NCI-H446 treated with DMSO at 0.1 percent for 48 hours (cell line): ENCODE measurements at regions not wholly inside any gene's neighbourhood (a gene's known extent, or its start where the extent isn't known, plus 50 kb on each side); places are given as distances from the start of the nearest gene placed in this dataset.
"Not testable (repeated sequence)": the region's sequence is repeated elsewhere in the genome, so short reads cannot be mapped to it uniquely, and the experiment has no call there.

Experiments
- DNase-seq: peaks from one replicate; lab custom pipeline; 2025; lab: John Stamatoyannopoulos, UW

GRCh38 chr18:78283425-78283824, 696.2 kb upstream of the SALL3 start:
- DNase-seq, result not testable (repeated sequence)

GRCh38 chr18:78292618-78293380, 686.8 kb upstream of the SALL3 start:
- no peak for DNase-seq

GRCh38 chr18:78293540-78293939, 686.1 kb upstream of the SALL3 start:
- DNase-seq, result no peak

GRCh38 chr18:78293940-78294541, 685.6 kb upstream of the SALL3 start:
- no peak for DNase-seq

- no peak for DNase-seq
Measured at GRCh38 chr18:78295262-78295661, 684.4 kb upstream of the SALL3 start.

- DNase-seq, result no peak
Measured at GRCh38 chr18:78296166-78296565, 683.5 kb upstream of the SALL3 start.

GRCh38 chr18:78297048-78297447, 682.6 kb upstream of the SALL3 start:
- no peak for DNase-seq

GRCh38 chr18:78303519-78304191, 676.0 kb upstream of the SALL3 start:
- DNase-seq, result no peak

GRCh38 chr18:78304192-78305164, 675.1 kb upstream of the SALL3 start:
- DNase-seq, result no peak

- DNase-seq, result no peak
Measured at GRCh38 chr18:78305789-78306188, 673.8 kb upstream of the SALL3 start.

- no peak for DNase-seq
Measured at GRCh38 chr18:78309307-78309706, 670.3 kb upstream of the SALL3 start.

GRCh38 chr18:78309924-78310323, 669.7 kb upstream of the SALL3 start:
- no peak for DNase-seq

GRCh38 chr18:78319264-78319663, 660.4 kb upstream of the SALL3 start:
- DNase-seq, result no peak

GRCh38 chr18:78319961-78320360, 659.7 kb upstream of the SALL3 start:
- DNase-seq, result no peak

GRCh38 chr18:78321402-78321801, 658.2 kb upstream of the SALL3 start:
- DNase-seq, result no peak

GRCh38 chr18:78323453-78324197, 656.0 kb upstream of the SALL3 start:
- DNase-seq, result no peak

GRCh38 chr18:78327643-78328042, 652.0 kb upstream of the SALL3 start:
- DNase-seq, result no peak

- DNase-seq, result no peak
Measured at GRCh38 chr18:78330766-78331165, 648.9 kb upstream of the SALL3 start.

- DNase-seq, result no peak
Measured at GRCh38 chr18:78352910-78353309, 626.7 kb upstream of the SALL3 start.

GRCh38 chr18:78362198-78362597, 617.4 kb upstream of the SALL3 start:
- DNase-seq, result no peak
